Prostate gland (tissue), 2 donors: ENCODE measurements at regions not wholly inside any gene's neighbourhood (a gene's known extent, or its start where the extent isn't known, plus 50 kb on each side); places are given as distances from the start of the nearest gene placed in this dataset.

Source experiments
- CTCF ChIP-seq, 4 experiments: fragments of 200-600 bp in 2 of 4; fragments of 450-650 bp in 2 of 4; sonication (generic) in 2 of 4; IDR thresholded peaks; 1 replicate in 3 of 4; 2 replicates in 1 of 4; pipeline ENCODE4 v1.5.1; 2016 to 2019; ENCODE audit warnings: antibody characterized with exemption in 4 of 4, mild to moderate bottlenecking in 2 of 4, moderate library complexity in 2 of 4
- POLR2A ChIP-seq: fragments of 450-650 bp; IDR thresholded peaks from one replicate; pipeline ENCODE4 v1.6.1; 2016; ENCODE audit warnings: antibody characterized with exemption, mild to moderate bottlenecking

DNA sequence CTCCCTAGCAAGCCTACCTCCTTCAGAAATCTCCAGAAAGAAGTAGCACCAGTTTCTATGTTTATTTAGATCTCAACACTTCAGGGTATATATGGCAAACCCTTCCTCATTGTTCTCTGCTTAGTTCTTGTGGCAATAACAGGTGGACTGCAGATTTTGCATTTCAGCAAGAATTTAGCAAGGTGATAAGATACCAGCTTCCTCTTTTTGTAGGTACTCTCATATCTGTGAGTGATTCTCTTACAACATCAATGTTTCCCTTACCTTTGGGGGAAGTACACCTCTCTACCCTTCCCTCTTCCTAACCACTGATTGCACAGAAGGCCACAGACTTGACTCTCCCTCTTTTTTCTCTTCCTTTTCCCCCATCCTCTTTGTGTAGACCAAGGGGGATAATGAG lies 230.9 kb upstream of the SESN3 start:
- no peak for TF ChIP-seq POLR2A
- no peak for TF ChIP-seq CTCF (IDR thresholded peaks at IDR 0.05)
